Natural killer cell (primary cell): ENCODE measurements at regions not wholly inside any gene's neighbourhood (a gene's known extent, or its start where the extent isn't known, plus 50 kb on each side); places are given as distances from the start of the nearest gene placed in this dataset.
"Not testable (repeated sequence)": the region's sequence is repeated elsewhere in the genome, so short reads cannot be mapped to it uniquely, and the experiment has no call there.

ENCODE experiments used
- ATAC-seq, 3 donors: fragments of 150-1000 bp in 2 of 3; fragments of 200-7000 bp in 1 of 3; cut with Tn5 transposase; 1 replicate in 1 of 3; 2 replicates in 2 of 3; pipeline ENCODE4 v1.10.0; 2021; ENCODE audit warnings: mild to moderate bottlenecking in 2 of 3, moderate library complexity in 2 of 3
- DNase-seq, 2 donors: peaks; one replicate each; pipeline versions ENCODE4 v3.0.0 to v3.0.0-alpha.2; 2013 to 2021; ENCODE audit warnings: mixed read lengths in 1 of 2
- H3K27ac ChIP-seq: one replicate; pipeline ENCODE4 v1.5.1; 2013; ENCODE audit warnings: mild to moderate bottlenecking, low read length
- H3K27me3 ChIP-seq: one replicate; pipeline ENCODE4 v1.6.1; 2013; ENCODE audit warnings: low read length; ENCODE audit not compliant: control insufficient read depth, insufficient read depth
- H3K36me3 ChIP-seq: one replicate; pipeline ENCODE4 v1.6.1; 2013; ENCODE audit warnings: low read length; ENCODE audit not compliant: control insufficient read depth, insufficient read depth
- H3K4me1 ChIP-seq: one replicate; pipeline ENCODE4 v1.6.1; 2013; ENCODE audit warnings: low read length; ENCODE audit not compliant: control insufficient read depth, insufficient read depth
- H3K4me3 ChIP-seq: one replicate; pipeline ENCODE4 v1.5.1; 2013; ENCODE audit warnings: low read length
- H3K9me3 ChIP-seq: one replicate; pipeline ENCODE4 v1.6.1; 2013; ENCODE audit warnings: low read length; ENCODE audit not compliant: control insufficient read depth, insufficient read depth
- H3K27ac Mint-ChIP-seq, 2 donors: one replicate each; pipeline ENCODE4 v1.8.0; 2022; ENCODE audit warnings: mild to moderate bottlenecking in 2 of 2, mixed read lengths in 2 of 2, moderate library complexity in 1 of 2
- H3K27me3 Mint-ChIP-seq, 2 donors: one replicate each; pipeline ENCODE4 v1.8.0; 2022; ENCODE audit warnings: low read depth in 2 of 2, mixed read lengths in 2 of 2
- H3K36me3 Mint-ChIP-seq: one replicate; pipeline ENCODE4 v1.8.0; 2022; ENCODE audit warnings: mixed read lengths
- H3K4me1 Mint-ChIP-seq, 2 donors: one replicate each; pipeline ENCODE4 v1.8.0; 2022; ENCODE audit warnings: mixed read lengths in 2 of 2
- H3K4me3 Mint-ChIP-seq: one replicate; pipeline ENCODE4 v1.8.0; 2022; ENCODE audit warnings: mild to moderate bottlenecking, moderate library complexity, mixed read lengths
- H3K9me3 Mint-ChIP-seq, 2 donors: one replicate each; pipeline ENCODE4 v1.8.0; 2022; ENCODE audit warnings: mixed read lengths in 2 of 2
- WGBS: methylation state at CpG from one replicate; pipeline ENCODE4 v1.1.7; 2013; ENCODE audit warnings: missing lambda C conversion rate; ENCODE audit not compliant: insufficient coverage; 5-methylcytosine and 5-hydroxymethylcytosine counted together
- intact Hi-C: fragments of 100-400 bp; cut with micrococcal nuclease; formaldehyde crosslinking; loops from one replicate; pipeline ENCODE4 v1.14.2; 2022
- TF ChIP-seq, protein P1 (sequence below): fragments of 200-600 bp; IDR thresholded peaks from one replicate; pipeline ENCODE4 v1.8.0; 2022; ENCODE audit warnings: antibody characterized with exemption

DNA sequence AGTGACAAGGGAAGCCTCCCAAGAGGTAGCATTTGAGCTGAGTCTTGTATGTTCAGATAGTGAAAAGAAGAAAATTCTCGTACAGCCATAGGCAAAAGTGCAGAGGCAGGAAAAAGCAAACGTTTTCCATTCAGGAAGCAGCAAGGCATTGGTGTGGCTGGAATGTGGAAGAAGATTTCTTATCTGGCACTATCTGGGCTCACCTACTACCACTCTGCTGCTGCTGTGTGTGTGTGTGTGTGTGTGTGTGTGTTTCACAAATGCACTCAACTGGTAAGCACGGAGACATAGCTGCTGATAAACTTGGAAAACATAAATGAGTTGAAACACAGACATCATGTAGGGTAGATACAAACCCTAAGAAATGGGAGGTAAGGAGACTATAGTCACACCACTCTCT lies 92.8 kb upstream of the ARHGAP42 start:
- no peaks in the 10 kb centered on the region for H3K4me1 Mint-ChIP-seq
- no peaks in the 10 kb centered on the region for H3K9me3 Mint-ChIP-seq
- intact Hi-C loops, result no loop called here
- H3K27ac Mint-ChIP-seq, result no peak overlapping the region
- TF ChIP-seq, protein P1, sequence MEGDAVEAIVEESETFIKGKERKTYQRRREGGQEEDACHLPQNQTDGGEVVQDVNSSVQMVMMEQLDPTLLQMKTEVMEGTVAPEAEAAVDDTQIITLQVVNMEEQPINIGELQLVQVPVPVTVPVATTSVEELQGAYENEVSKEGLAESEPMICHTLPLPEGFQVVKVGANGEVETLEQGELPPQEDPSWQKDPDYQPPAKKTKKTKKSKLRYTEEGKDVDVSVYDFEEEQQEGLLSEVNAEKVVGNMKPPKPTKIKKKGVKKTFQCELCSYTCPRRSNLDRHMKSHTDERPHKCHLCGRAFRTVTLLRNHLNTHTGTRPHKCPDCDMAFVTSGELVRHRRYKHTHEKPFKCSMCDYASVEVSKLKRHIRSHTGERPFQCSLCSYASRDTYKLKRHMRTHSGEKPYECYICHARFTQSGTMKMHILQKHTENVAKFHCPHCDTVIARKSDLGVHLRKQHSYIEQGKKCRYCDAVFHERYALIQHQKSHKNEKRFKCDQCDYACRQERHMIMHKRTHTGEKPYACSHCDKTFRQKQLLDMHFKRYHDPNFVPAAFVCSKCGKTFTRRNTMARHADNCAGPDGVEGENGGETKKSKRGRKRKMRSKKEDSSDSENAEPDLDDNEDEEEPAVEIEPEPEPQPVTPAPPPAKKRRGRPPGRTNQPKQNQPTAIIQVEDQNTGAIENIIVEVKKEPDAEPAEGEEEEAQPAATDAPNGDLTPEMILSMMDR, result no peak
- H3K36me3 Mint-ChIP-seq, result no peaks in the 10 kb centered on the region
- Histone ChIP-seq H3K4me1 (no peaks in the 10 kb centered on the region), H3K27ac (no peak overlapping the region), H3K9me3 (no peaks in the 10 kb centered on the region), H3K4me3 (no peak overlapping the region), H3K27me3 (no peaks in the 10 kb centered on the region), H3K36me3 (no peaks in the 10 kb centered on the region)
- no peak for ATAC-seq
- DNase-seq, result no peak
- H3K4me3 Mint-ChIP-seq, result no peak overlapping the region
- H3K27me3 Mint-ChIP-seq, result peaks cover 9 to 23% of the 10 kb centered on the region in 2 donors
- 66% methylated on average over 3 of the region's 3 CpGs for WGBS

DNA sequence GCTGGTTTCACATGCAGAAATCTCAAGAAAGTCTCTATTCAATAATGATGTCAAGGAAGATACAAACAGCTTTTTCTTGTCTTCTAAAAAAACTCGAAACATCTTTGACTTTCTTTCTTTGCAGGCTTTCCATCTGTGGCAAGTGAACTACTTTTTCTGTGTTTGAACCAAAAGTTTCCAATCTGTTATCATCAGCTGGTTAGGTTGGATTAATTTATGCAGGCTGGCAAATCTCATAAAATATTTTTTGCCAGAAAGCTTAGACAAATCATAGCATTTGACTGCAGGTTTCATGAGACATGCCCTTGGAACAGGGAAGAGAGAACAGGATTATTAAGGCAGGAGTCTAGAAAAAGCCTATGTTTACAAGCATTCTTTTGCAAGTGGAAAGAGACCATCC lies 86.1 kb upstream of the ARHGAP42 start:
- Mint-ChIP-seq H3K9me3 (peaks cover 0 to 3% of the 10 kb centered on the region in 2 donors), H3K27ac (no peak overlapping the region), H3K4me3 (no peak overlapping the region), H3K27me3 (peaks cover 6 to 10% of the 10 kb centered on the region in 2 donors), H3K36me3 (peaks cover 10% of the 10 kb centered on the region), H3K4me1 (no peaks in the 10 kb centered on the region)
- ATAC-seq (no peak), DNase-seq (no peak)
- WGBS, result 100% methylated on average over 1 of the region's 1 CpG
- TF ChIP-seq, protein P1, result no peak
- Histone ChIP-seq H3K27ac (no peak overlapping the region), H3K9me3 (no peaks in the 10 kb centered on the region), H3K36me3 (no peaks in the 10 kb centered on the region), H3K4me1 (no peaks in the 10 kb centered on the region), H3K4me3 (no peak overlapping the region), H3K27me3 (no peaks in the 10 kb centered on the region)
- intact Hi-C loops, result no loop called here

DNA sequence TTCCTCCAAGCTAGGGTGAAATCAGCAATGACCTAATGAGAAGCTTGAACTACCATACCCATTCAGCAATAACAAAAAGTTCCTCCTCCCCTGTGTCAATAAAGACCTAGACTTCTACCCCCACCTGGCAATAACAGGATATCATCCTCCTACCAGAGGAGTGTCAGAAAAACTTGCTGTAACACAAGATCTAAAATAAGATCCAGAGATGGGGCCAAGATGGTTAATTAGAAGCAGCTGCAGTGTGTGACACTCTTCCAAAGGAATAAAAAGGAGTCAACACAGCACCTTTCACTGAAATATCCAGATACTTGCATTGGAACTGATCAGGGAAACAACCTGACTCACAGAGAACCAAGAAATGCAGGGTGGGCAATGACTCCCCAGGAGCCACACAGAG lies 84.4 kb upstream of the ARHGAP42 start:
- Histone ChIP-seq H3K4me1 (no peaks in the 10 kb centered on the region), H3K36me3 (no peaks in the 10 kb centered on the region), H3K4me3 (no peak overlapping the region), H3K27ac (no peak overlapping the region), H3K27me3 (no peaks in the 10 kb centered on the region), H3K9me3 (no peaks in the 10 kb centered on the region)
- TF ChIP-seq, protein P1, result no peak
- peaks cover 10% of the 10 kb centered on the region for H3K36me3 Mint-ChIP-seq
- H3K27ac Mint-ChIP-seq, result no peak overlapping the region
- ATAC-seq (no peak), DNase-seq (no peak)
- intact Hi-C loops, result no loop called here
- H3K27me3 Mint-ChIP-seq, result peaks cover 0 to 8% of the 10 kb centered on the region in 2 donors
- peaks cover 0 to 3% of the 10 kb centered on the region in 2 donors for H3K9me3 Mint-ChIP-seq
- no peaks in the 10 kb centered on the region for H3K4me1 Mint-ChIP-seq
- no peak overlapping the region for H3K4me3 Mint-ChIP-seq

DNA sequence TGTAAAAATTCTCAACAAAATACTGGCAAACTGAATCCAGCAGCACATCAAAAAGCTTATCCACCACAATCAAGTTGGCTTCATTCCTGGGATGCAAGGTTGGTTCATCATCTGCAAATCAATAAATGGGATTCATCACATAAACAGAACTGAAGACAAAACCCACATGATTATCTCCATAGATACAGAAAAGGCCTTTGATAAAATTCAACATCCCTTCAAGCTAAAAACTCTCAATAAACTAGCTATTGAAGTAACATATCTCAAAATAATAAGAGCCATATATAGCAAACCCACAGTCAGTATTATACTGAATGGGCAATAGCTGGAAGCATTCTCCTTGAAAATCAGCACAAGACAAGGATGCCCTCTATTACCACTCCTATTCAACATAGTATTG lies 79.3 kb upstream of the ARHGAP42 start:
- H3K27ac ChIP-seq, H3K4me1 Mint-ChIP-seq, H3K4me1 ChIP-seq, ATAC-seq, intact Hi-C loops, H3K36me3 ChIP-seq, H3K9me3 ChIP-seq, H3K4me3 Mint-ChIP-seq, H3K4me3 ChIP-seq, H3K9me3 Mint-ChIP-seq, H3K27me3 ChIP-seq, H3K27ac Mint-ChIP-seq, H3K36me3 Mint-ChIP-seq, DNase-seq, H3K27me3 Mint-ChIP-seq: not testable (repeated sequence)
